H9 (cell line): ENCODE measurements at regions not wholly inside any gene's neighbourhood (a gene's known extent, or its start where the extent isn't known, plus 50 kb on each side); places are given as distances from the start of the nearest gene placed in this dataset.

Source experiments
- DNase-seq: peaks from one replicate; pipeline ENCODE4 v3.0.0-alpha.2; 2017
- H2AFZ ChIP-seq: one replicate; pipeline ENCODE4 v1.6.1; 2013; ENCODE audit warnings: mild to moderate bottlenecking, low read length, control low read depth, moderate library complexity
- H2AK5ac ChIP-seq: 2 replicates; pipeline ENCODE4 v1.6.1; 2013; ENCODE audit warnings: low read length, control low read depth, mixed read lengths; ENCODE audit not compliant: insufficient read length
- H2BK120ac ChIP-seq: one replicate; pipeline ENCODE4 v1.6.1; 2013; ENCODE audit warnings: low read depth, mild to moderate bottlenecking, low read length, control low read depth, inconsistent platforms; ENCODE audit not compliant: poor library complexity, severe bottlenecking
- H2BK12ac ChIP-seq: 2 replicates; pipeline ENCODE4 v1.6.1; 2013; ENCODE audit warnings: low read length, control low read depth, mixed read lengths, low read depth; ENCODE audit not compliant: insufficient read length
- H2BK15ac ChIP-seq: 2 replicates; pipeline ENCODE4 v1.6.1; 2013; ENCODE audit warnings: low read depth, low read length, control low read depth
- H2BK20ac ChIP-seq: one replicate; pipeline ENCODE4 v1.6.1; 2013; ENCODE audit warnings: low read depth, mild to moderate bottlenecking, low read length, control low read depth, inconsistent platforms; ENCODE audit not compliant: poor library complexity, severe bottlenecking
- H2BK5ac ChIP-seq: 2 replicates; pipeline ENCODE4 v1.6.1; 2013; ENCODE audit warnings: low read length, control low read depth, mixed read lengths; ENCODE audit not compliant: insufficient read length
- H3K14ac ChIP-seq: 2 replicates; pipeline ENCODE4 v1.6.1; 2013; ENCODE audit warnings: low read length, control low read depth; ENCODE audit not compliant: insufficient read depth
- H3K18ac ChIP-seq: 2 replicates; pipeline ENCODE4 v1.6.1; 2013; ENCODE audit warnings: low read depth, mild to moderate bottlenecking, mixed read lengths, low read length, control low read depth; ENCODE audit not compliant: insufficient read length
- H3K23ac ChIP-seq: 2 replicates; pipeline ENCODE4 v1.6.1; 2013; ENCODE audit warnings: low read length, control low read depth, mixed read lengths, low read depth; ENCODE audit not compliant: insufficient read length
- H3K23me2 ChIP-seq: 2 replicates; pipeline ENCODE4 v1.6.1; 2013; ENCODE audit warnings: low read depth, mild to moderate bottlenecking, mixed read lengths, low read length, control low read depth; ENCODE audit not compliant: insufficient read length, poor library complexity, severe bottlenecking
- H3K27ac ChIP-seq: 2 replicates; pipeline ENCODE4 v1.5.1; 2013; ENCODE audit warnings: low read length, control low read depth, mixed read lengths, low read depth; ENCODE audit not compliant: insufficient read length
- H3K27me3 ChIP-seq: 2 replicates; pipeline ENCODE4 v1.6.1; 2013; ENCODE audit warnings: low read length, control low read depth, inconsistent platforms; ENCODE audit not compliant: insufficient read depth
- H3K4ac ChIP-seq: 2 replicates; pipeline ENCODE4 v1.6.1; 2013; ENCODE audit warnings: low read depth, mild to moderate bottlenecking, control low read depth, inconsistent platforms, low read length, moderate library complexity
- H3K4me1 ChIP-seq: 2 replicates; pipeline ENCODE4 v1.6.1; 2013; ENCODE audit warnings: low read length, control low read depth, inconsistent platforms; ENCODE audit not compliant: insufficient read depth
- H3K4me2 ChIP-seq: 2 replicates; pipeline ENCODE4 v1.6.1; 2013; ENCODE audit warnings: low read length, control low read depth, mixed read lengths; ENCODE audit not compliant: insufficient read length, insufficient read depth
- H3K56ac ChIP-seq: 2 replicates; pipeline ENCODE4 v1.6.1; 2013; ENCODE audit warnings: low read depth, mild to moderate bottlenecking, mixed read lengths, low read length, control low read depth; ENCODE audit not compliant: insufficient read length
- H3K79me1 ChIP-seq: 2 replicates; pipeline ENCODE4 v1.6.1; 2013; ENCODE audit warnings: low read depth, mild to moderate bottlenecking, moderate library complexity, low read length, control low read depth, inconsistent platforms; ENCODE audit not compliant: insufficient read depth, poor library complexity, severe bottlenecking
- H3K79me2 ChIP-seq: 2 replicates; pipeline ENCODE4 v1.6.1; 2013; ENCODE audit warnings: low read length, control low read depth, inconsistent platforms; ENCODE audit not compliant: insufficient read depth
- H3K9ac ChIP-seq: 2 replicates; pipeline ENCODE4 v1.6.1; 2013; ENCODE audit warnings: low read length, control low read depth, mixed read lengths; ENCODE audit not compliant: insufficient read length; ENCODE audit errors: extremely low read depth
- H3K9me3 ChIP-seq: one replicate; pipeline ENCODE4 v1.6.1; 2013; ENCODE audit warnings: low read depth, low read length, inconsistent platforms; ENCODE audit not compliant: control insufficient read depth
- H3T11ph ChIP-seq: one replicate; pipeline ENCODE4 v1.6.1; 2013; ENCODE audit warnings: mild to moderate bottlenecking, low read length, control low read depth, inconsistent platforms
- H4K20me1 ChIP-seq: one replicate; pipeline ENCODE4 v1.6.1; 2013; ENCODE audit not compliant: control insufficient read depth, insufficient read length, insufficient read depth
- H4K5ac ChIP-seq: 2 replicates; pipeline ENCODE4 v1.6.1; 2013; ENCODE audit warnings: low read depth, mild to moderate bottlenecking, mixed read lengths, low read length, control low read depth; ENCODE audit not compliant: insufficient read length
- H4K8ac ChIP-seq: replicated peaks from 2 replicates; pipeline ENCODE4 v1.6.1; 2013; ENCODE audit warnings: low read length, control low read depth, mixed read lengths, low read depth; ENCODE audit not compliant: insufficient read length
- H4K91ac ChIP-seq: 2 replicates; pipeline ENCODE4 v1.6.1; 2013; ENCODE audit warnings: low read depth, mild to moderate bottlenecking, moderate library complexity, mixed read lengths, low read length, control low read depth; ENCODE audit not compliant: insufficient read length
- H3K27ac Mint-ChIP-seq, 3 experiments: 2 replicates in 2 of 3; 3 replicates in 1 of 3; pipeline ENCODE4 v1.8.0; 2020 to 2021; ENCODE audit warnings: mixed read lengths in 3 of 3, mild to moderate bottlenecking in 1 of 3, moderate library complexity in 1 of 3
- H3K27me3 Mint-ChIP-seq: 2 replicates; pipeline ENCODE4 v1.8.0; 2021; ENCODE audit warnings: low read depth, mild to moderate bottlenecking, moderate library complexity, mixed read lengths
- H3K36me3 Mint-ChIP-seq, 3 experiments: 2 replicates in 2 of 3; 3 replicates in 1 of 3; pipeline ENCODE4 v1.8.0; 2020 to 2021; ENCODE audit warnings: low read depth in 3 of 3, mixed read lengths in 3 of 3; ENCODE audit not compliant: insufficient read depth in 1 of 3
- H3K4me1 Mint-ChIP-seq, 2 experiments: 2 replicates each; pipeline ENCODE4 v1.8.0; 2020; ENCODE audit warnings: mixed read lengths in 2 of 2
- H3K4me3 Mint-ChIP-seq, 2 experiments: 2 replicates in 1 of 2; 3 replicates in 1 of 2; pipeline ENCODE4 v1.8.0; 2020 to 2021; ENCODE audit warnings: mild to moderate bottlenecking in 2 of 2, mixed read lengths in 2 of 2, moderate library complexity in 1 of 2
- H3K9me3 Mint-ChIP-seq, 2 experiments: 2 replicates in 1 of 2; 3 replicates in 1 of 2; pipeline ENCODE4 v1.8.0; 2020; ENCODE audit warnings: mild to moderate bottlenecking in 2 of 2, mixed read lengths in 2 of 2, moderate library complexity in 1 of 2
- WGBS: extraction: QIAGEN DNeasy Blood & Tissue Kit; methylation state at CpG from one replicate; pipeline ENCODE4 v1.1.7; 2013; ENCODE audit warnings: missing lambda C conversion rate, low lambda C conversion rate, mixed read lengths; ENCODE audit not compliant: insufficient read length; ENCODE audit errors: extremely low coverage; 5-methylcytosine and 5-hydroxymethylcytosine counted together
- TF ChIP-seq, protein P1 (sequence below): fragments of 200-600 bp; sonication (generic); conservative IDR thresholded peaks from 3 replicates; pipeline ENCODE4 v1.8.0; 2021; ENCODE audit warnings: antibody characterized with exemption, mild to moderate bottlenecking

DNA sequence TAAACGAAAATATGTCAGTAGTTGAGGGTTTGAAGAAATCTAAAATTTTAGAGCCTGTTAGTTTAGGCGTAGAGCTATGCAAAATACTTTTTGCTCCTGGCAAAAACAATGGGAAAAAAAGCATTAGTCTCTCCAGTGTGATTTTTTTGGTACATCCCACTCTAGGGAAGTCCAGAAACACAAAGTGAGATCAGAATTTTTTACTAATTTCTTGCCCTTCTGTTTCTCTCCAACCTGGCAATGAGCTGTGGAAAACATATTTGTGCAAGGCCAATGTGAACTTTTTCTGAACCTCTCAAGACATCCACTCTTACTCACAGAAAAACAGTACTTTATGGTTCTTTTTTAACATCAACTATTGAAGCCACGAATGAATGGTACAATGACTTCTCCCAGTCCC is 56.9 kb upstream of the DCN start:
- Histone ChIP-seq H3T11ph (no peak overlapping the region), H3K56ac (no peak overlapping the region), H3K9ac (no peak overlapping the region), H3K4ac (no peak overlapping the region), H3K23ac (no peak overlapping the region), H3K14ac (no peak overlapping the region), H3K4me2 (no peak overlapping the region), H3K27me3 (no peaks in the 10 kb centered on the region), H4K5ac (no peak overlapping the region), H3K4me1 (no peaks in the 10 kb centered on the region), H3K79me1 (no peaks in the 10 kb centered on the region), H2BK12ac (no peak overlapping the region), H3K18ac (no peak overlapping the region), H3K23me2 (no peaks in the 10 kb centered on the region), H2AK5ac (no peak overlapping the region), H2BK20ac (no peak overlapping the region), H2AFZ (no peak overlapping the region), H3K79me2 (no peaks in the 10 kb centered on the region), H4K91ac (no peak overlapping the region), H2BK15ac (no peak overlapping the region), H2BK5ac (no peak overlapping the region), H3K27ac (no peak overlapping the region), H2BK120ac (no peak overlapping the region), H4K20me1 (no peaks in the 10 kb centered on the region), H3K9me3 (no peaks in the 10 kb centered on the region), H4K8ac (no peak overlapping the region)
- TF ChIP-seq, protein P1, sequence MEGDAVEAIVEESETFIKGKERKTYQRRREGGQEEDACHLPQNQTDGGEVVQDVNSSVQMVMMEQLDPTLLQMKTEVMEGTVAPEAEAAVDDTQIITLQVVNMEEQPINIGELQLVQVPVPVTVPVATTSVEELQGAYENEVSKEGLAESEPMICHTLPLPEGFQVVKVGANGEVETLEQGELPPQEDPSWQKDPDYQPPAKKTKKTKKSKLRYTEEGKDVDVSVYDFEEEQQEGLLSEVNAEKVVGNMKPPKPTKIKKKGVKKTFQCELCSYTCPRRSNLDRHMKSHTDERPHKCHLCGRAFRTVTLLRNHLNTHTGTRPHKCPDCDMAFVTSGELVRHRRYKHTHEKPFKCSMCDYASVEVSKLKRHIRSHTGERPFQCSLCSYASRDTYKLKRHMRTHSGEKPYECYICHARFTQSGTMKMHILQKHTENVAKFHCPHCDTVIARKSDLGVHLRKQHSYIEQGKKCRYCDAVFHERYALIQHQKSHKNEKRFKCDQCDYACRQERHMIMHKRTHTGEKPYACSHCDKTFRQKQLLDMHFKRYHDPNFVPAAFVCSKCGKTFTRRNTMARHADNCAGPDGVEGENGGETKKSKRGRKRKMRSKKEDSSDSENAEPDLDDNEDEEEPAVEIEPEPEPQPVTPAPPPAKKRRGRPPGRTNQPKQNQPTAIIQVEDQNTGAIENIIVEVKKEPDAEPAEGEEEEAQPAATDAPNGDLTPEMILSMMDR = no peak
- Mint-ChIP-seq H3K27ac (no peak overlapping the region), H3K36me3 (no peaks in the 10 kb centered on the region), H3K9me3 (no peaks in the 10 kb centered on the region), H3K4me1 (peaks cover 2% of the 10 kb centered on the region in 2 experiments; a peak in 1 of 4 replicates), H3K27me3 (no peaks in the 10 kb centered on the region), H3K4me3 (no peak overlapping the region)
- WGBS = no CpG with 5 or more reads among the region's 3 CpGs
- no peak for DNase-seq
